SJSA1 (cell line): ENCODE measurements at regions not wholly inside any gene's neighbourhood (a gene's known extent, or its start where the extent isn't known, plus 50 kb on each side); places are given as distances from the start of the nearest gene placed in this dataset.
"Not testable (repeated sequence)": the region's sequence is repeated elsewhere in the genome, so short reads cannot be mapped to it uniquely, and the experiment has no call there.

Experiments
- DNase-seq, 2 experiments: peaks; one replicate each; pipeline ENCODE4 v3.0.0-alpha.2; 2015 to 2020; ENCODE audit warnings: low spot score in 2 of 2, low read depth in 1 of 2
- H3K27ac ChIP-seq: fragments of 250-450 bp; sonication (Bioruptor Pico); 2 replicates; pipeline ENCODE4 v1.5.1; 2020; ENCODE audit warnings: mild to moderate bottlenecking, moderate library complexity
- H3K27me3 ChIP-seq: fragments of 250-450 bp; sonication (Bioruptor Pico); replicated peaks from 2 replicates; pipeline ENCODE4 v1.5.1; 2020; ENCODE audit warnings: mild to moderate bottlenecking, moderate library complexity
- H3K36me3 ChIP-seq: fragments of 250-450 bp; sonication (Bioruptor Pico); 2 replicates; pipeline ENCODE4 v1.5.1; 2020; ENCODE audit warnings: mild to moderate bottlenecking
- H3K4me1 ChIP-seq: fragments of 250-450 bp; sonication (Bioruptor Pico); replicated peaks from 2 replicates; pipeline ENCODE4 v1.6.1; 2021; ENCODE audit warnings: mild to moderate bottlenecking
- H3K4me3 ChIP-seq: fragments of 250-450 bp; sonication (Bioruptor Pico); 2 replicates; pipeline ENCODE4 v1.5.1; 2020; ENCODE audit warnings: mild to moderate bottlenecking
- H3K9me3 ChIP-seq: fragments of 250-450 bp; sonication (Bioruptor Pico); replicated peaks from 2 replicates; pipeline ENCODE4 v1.5.1; 2020; ENCODE audit warnings: mild to moderate bottlenecking

DNA sequence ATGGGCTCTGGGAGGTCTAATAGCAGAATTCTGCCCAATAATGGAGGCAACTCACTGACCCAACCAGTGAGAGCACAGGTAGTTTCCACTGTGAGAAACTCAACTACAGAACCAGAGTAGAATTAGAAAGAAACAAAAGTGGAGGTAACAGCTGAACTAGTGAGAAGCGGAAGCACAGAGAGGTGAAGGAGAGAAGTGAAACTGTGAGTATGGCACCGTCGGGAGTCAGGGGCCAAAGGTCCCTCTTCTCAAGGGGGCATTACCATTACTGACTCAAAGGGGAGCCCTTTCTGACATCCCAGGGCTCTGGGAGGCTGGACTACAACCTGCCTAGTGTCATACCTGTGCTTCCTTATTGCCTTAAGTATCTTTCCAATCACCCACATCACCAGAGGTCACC is 198.3 kb downstream of the TP53TG3F start:
- not testable (repeated sequence) for H3K27me3 ChIP-seq, H3K4me3 ChIP-seq, H3K9me3 ChIP-seq, H3K4me1 ChIP-seq, H3K36me3 ChIP-seq, DNase-seq, H3K27ac ChIP-seq

- not testable (repeated sequence) for H3K9me3 ChIP-seq, H3K27me3 ChIP-seq, H3K27ac ChIP-seq, H3K4me3 ChIP-seq, DNase-seq, H3K36me3 ChIP-seq, H3K4me1 ChIP-seq
Observed at GRCh38 chr16:33680791-33681190, 221.4 kb downstream of the TP53TG3F start.

DNA sequence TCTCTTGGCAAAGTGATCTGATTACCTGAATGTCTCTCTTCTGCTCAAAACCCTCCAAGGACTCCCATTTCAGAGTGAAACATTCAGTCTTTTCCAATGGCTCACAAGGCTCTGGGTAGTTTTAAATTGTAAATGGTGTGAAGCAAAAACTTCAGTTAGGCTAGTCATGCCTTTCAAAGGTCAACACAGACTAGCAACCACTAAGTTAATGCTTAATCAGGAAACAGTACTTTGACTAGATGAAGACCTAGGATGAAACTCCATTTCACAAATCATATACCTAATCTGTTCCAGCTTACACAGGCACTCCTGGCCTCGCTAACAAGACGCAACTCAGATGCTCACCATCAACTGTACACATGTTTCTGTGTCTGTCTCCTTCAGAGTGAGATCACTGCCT is 240.9 kb downstream of the TP53TG3F start:
- not testable (repeated sequence) for H3K27ac ChIP-seq, H3K9me3 ChIP-seq, H3K4me1 ChIP-seq, H3K27me3 ChIP-seq, H3K36me3 ChIP-seq, DNase-seq, H3K4me3 ChIP-seq

- H3K4me1 ChIP-seq, H3K27ac ChIP-seq, H3K27me3 ChIP-seq, DNase-seq, H3K4me3 ChIP-seq, H3K36me3 ChIP-seq, H3K9me3 ChIP-seq: not testable (repeated sequence)
Observed at GRCh38 chr16:33706845-33707590, 247.6 kb downstream of the TP53TG3F start.

DNA sequence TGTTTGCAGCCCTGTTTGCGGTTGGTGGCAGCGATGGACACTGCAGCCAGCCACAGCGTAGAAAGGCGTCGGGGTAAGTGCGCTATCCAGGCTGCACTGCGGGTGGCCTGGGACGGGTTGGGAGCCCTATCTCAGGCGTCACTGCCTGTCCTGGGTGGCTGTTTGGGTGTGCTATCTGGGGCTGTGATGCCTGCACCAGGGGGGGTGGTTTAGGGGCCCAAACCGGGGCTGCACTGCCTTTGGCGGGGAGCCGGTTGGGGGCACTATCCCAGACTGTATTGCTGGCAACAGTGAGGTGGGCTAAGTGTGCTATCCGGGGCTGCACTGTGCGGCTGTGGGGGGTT is 248.2 kb downstream of the TP53TG3F start:
- not testable (repeated sequence) for H3K27ac ChIP-seq, H3K36me3 ChIP-seq, H3K27me3 ChIP-seq, H3K4me1 ChIP-seq, DNase-seq, H3K4me3 ChIP-seq, H3K9me3 ChIP-seq

DNA sequence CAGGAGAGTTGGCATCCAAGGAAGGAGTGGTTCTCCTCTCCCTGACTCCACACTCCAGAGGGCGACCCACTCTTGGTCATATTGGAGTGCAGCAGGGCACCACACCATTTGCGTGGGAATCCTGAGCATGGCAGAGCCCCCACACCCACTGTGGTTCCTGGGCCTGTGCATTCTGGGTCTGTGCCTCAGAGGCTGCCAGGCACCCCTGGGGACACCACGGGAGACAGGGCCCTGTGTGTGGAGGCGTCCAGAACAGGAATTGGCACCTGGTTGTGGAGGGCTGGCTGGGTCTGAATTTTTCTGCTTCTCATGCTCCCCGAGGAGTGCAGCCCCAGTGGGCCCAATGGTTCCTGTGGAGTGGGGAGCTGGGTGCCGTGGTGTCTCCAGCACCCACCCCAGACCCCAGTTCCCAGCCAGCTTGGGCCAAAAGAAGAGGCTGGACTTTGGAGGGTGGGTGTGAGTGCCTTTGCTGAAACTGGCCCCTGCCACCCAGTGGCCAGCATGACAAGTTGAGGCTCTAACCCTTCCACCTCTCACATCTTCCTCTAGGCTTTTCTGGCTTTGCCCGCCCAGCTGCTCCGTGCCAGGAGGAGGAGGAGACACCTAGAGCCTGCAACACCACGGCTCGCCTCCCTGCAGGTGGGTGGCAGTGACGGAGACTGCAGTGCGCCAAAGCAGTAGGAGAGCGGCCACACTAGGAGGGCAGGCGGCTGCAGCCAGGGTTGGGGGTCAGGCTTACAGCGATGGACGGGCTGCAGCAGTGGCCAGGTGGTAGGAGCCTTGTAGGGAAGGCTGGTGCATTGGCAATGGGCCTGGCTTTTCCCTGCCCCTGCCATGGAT is 250.7 kb downstream of the TP53TG3F start:
- not testable (repeated sequence) for DNase-seq, H3K27me3 ChIP-seq, H3K9me3 ChIP-seq, H3K36me3 ChIP-seq, H3K27ac ChIP-seq, H3K4me1 ChIP-seq, H3K4me3 ChIP-seq

- not testable (repeated sequence) for H3K4me1 ChIP-seq, H3K27me3 ChIP-seq, DNase-seq, H3K4me3 ChIP-seq, H3K9me3 ChIP-seq, H3K27ac ChIP-seq, H3K36me3 ChIP-seq
Observed at GRCh38 chr16:33710696-33711087, 251.3 kb downstream of the TP53TG3F start.

GRCh38 chr16:33711616-33712015 is 252.2 kb downstream of the TP53TG3F start:
- not testable (repeated sequence) for H3K4me1 ChIP-seq, H3K4me3 ChIP-seq, DNase-seq, H3K9me3 ChIP-seq, H3K27ac ChIP-seq, H3K27me3 ChIP-seq, H3K36me3 ChIP-seq

DNA sequence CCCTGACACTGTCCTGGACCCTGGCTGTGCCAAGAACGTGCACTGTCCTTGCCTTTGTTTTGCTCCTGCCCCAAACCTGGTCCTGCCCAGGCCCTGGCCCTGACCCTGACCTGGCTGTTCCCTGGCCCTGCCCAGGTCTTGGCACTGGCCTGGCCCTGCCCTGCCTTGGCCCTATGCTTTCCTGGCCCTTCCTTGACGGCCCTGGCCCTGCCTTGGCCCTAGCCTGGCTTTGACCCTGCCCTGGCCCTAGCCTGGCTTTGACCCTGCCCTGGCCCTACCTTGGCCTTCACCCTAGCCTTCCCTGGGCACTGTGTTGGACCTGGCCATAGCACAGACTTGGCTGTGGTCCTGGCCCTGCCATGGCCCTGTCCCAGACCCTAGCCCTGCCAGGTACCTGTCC is 252.9 kb downstream of the TP53TG3F start:
- H3K27ac ChIP-seq, DNase-seq, H3K4me1 ChIP-seq, H3K9me3 ChIP-seq, H3K36me3 ChIP-seq, H3K4me3 ChIP-seq, H3K27me3 ChIP-seq: not testable (repeated sequence)

DNA sequence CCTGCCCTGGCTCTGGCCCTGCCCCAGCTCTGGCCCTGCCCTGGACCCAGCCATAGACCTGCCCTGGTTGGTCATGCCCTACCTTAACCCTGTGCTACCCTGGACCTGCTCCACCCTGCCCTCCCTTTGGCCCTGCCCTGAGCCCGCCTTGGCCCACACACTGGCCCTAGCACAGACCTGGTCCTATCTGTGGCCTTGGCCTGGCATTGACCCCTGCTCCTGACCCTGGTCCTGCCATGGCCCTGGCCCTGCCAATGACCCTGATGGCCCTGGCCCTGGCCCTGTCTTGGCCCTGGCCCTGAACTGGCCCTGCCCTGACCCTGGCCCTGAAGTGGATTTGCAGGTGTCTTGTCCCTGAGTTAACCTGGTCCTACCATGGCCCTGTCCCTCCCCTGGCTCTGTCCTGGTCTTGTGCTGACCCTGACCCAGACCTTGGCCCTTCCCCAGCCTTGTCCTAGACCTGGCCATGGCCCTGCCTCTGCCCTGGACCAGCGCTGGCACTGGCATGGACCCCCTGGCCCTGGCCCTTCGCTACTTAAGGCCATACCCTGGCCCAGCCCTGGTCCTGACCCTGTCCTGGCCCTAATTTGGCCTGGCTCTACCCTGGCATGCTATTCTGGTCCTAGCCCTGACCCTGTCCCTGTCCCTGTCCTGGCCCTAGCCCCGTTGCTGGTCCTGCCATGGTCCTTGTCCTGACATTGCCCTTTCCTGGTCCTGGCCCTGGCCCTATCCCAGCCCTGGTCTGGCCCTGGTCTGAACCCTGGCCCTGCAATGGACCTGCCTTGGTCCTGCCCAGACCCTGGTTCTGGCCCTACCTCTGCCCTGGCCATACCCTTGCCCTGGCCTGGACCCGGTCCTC is 253.7 kb downstream of the TP53TG3F start:
- H3K4me1 ChIP-seq, H3K36me3 ChIP-seq, H3K9me3 ChIP-seq, H3K27ac ChIP-seq, DNase-seq, H3K27me3 ChIP-seq, H3K4me3 ChIP-seq: not testable (repeated sequence)

DNA sequence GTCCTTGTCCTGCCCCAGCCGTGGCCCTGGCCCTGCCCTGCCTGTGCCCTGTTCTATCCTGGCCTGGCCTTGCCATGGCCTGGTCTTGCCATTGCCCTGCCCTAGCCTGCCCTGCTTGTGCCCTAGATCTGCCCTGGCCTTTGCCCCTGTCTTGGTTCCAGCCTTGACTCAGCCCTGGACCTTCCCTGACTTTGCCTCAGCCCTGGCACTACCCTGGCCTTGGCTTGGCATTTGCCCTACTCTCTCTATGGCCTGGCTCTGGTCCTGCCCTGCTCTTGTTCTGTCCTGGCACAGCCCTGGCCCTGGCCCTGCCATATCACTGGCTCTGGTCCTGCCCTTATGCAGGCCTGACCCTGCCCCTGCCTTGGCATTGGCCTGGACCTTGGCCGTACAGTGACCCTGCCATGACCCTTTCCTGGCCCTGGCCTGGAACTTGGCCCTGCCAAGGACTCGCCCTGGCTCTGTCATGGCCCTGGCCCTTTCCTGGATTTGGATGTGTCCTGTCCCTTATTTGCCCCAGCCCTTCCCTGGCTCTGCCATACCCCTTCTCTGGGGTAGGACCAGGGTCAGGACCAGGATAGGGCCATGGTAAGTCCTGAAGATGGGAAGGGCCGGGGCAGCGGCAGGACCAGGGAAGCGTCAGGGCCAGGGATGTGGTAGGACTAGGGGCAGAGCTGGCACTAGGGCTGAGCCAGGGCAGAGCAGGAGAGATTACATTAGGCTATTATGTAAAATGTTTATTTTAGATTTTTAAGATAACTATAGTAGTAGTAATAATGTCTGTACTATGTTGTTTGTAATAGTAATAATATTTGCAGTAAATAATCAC is 254.5 kb downstream of the TP53TG3F start:
- H3K36me3 ChIP-seq, H3K9me3 ChIP-seq, H3K4me1 ChIP-seq, H3K27me3 ChIP-seq, DNase-seq, H3K4me3 ChIP-seq, H3K27ac ChIP-seq: not testable (repeated sequence)

GRCh38 chr16:33731167-33731566 is 271.8 kb downstream of the TP53TG3F start:
- H3K4me3 ChIP-seq, H3K27ac ChIP-seq, H3K36me3 ChIP-seq, DNase-seq, H3K27me3 ChIP-seq, H3K9me3 ChIP-seq, H3K4me1 ChIP-seq: not testable (repeated sequence)

- not testable (repeated sequence) for DNase-seq
Observed at GRCh38 chr16:33734650-33735049, 275.2 kb downstream of the TP53TG3F start.

More at GRCh38 chr16:33734650-33735049, 275.2 kb downstream of the TP53TG3F start:
- not testable (repeated sequence) for H3K4me3 ChIP-seq, H3K27ac ChIP-seq, H3K9me3 ChIP-seq, H3K36me3 ChIP-seq, H3K27me3 ChIP-seq, H3K4me1 ChIP-seq
